Right lobe of liver (tissue), 6 donors: ENCODE measurements at regions not wholly inside any gene's neighbourhood (a gene's known extent, or its start where the extent isn't known, plus 50 kb on each side); places are given as distances from the start of the nearest gene placed in this dataset.
"Not testable (repeated sequence)": the region's sequence is repeated elsewhere in the genome, so short reads cannot be mapped to it uniquely, and the experiment has no call there.

Experiments
- ATAC-seq, 4 donors: fragments of 200-7000 bp; cut with Tn5 transposase; one replicate each; pipeline ENCODE4 v1.9.1; 2020; ENCODE audit warnings: mild to moderate bottlenecking in 4 of 4, moderate library complexity in 4 of 4
- DNase-seq, 3 donors: peaks; one replicate each; pipeline ENCODE4 v3.0.0-alpha.2; 2020
- H3K27ac ChIP-seq, 3 donors: fragments of 200-600 bp; one replicate each; pipeline ENCODE4 v1.8.0; 2022
- H3K27me3 ChIP-seq, 2 donors: fragments of 200-600 bp; one replicate each; pipeline ENCODE4 v1.8.0; 2022
- H3K36me3 ChIP-seq, 4 donors: fragments of 200-600 bp; sonication (generic) in 1 of 4; one replicate each; pipeline versions ENCODE4 v1.5.1 to v1.8.0; 2017 to 2022; ENCODE audit warnings: control low read depth in 1 of 4
- H3K4me1 ChIP-seq, 4 donors: fragments of 200-600 bp; sonication (generic) in 1 of 4; one replicate each; pipeline versions ENCODE4 v1.5.1 to v1.8.0; 2017 to 2022; ENCODE audit warnings: control low read depth in 1 of 4
- H3K4me3 ChIP-seq, 3 donors: fragments of 200-600 bp; one replicate each; pipeline ENCODE4 v1.8.0; 2022
- H3K9me3 ChIP-seq, 4 donors: fragments of 200-600 bp; sonication (generic) in 1 of 4; one replicate each; pipeline versions ENCODE4 v1.5.1 to v1.8.0; 2017 to 2022; ENCODE audit warnings: control low read depth in 1 of 4
- CTCF ChIP-seq, 4 donors: fragments of 200-600 bp in 3 of 4; fragments of 450-650 bp in 1 of 4; IDR thresholded peaks; one replicate each; pipeline versions ENCODE4 v1.5.1 to v1.8.0; 2016 to 2022; ENCODE audit warnings: antibody characterized with exemption in 4 of 4, mild to moderate bottlenecking in 2 of 4
- POLR2A ChIP-seq: fragments of 450-650 bp; IDR thresholded peaks from one replicate; pipeline ENCODE4 v1.6.1; 2017; ENCODE audit warnings: antibody characterized with exemption, mild to moderate bottlenecking
- WGBS: methylation state at CpG from one replicate; pipeline ENCODE4 v1.1.6; 2018; ENCODE audit warnings: low coverage, low lambda C conversion rate; ENCODE audit not compliant: insufficient coverage; ENCODE audit errors: missing lambda C conversion rate; 5-methylcytosine and 5-hydroxymethylcytosine counted together
- intact Hi-C, 2 donors: fragments of 100-400 bp; cut with DNase I; formaldehyde crosslinking; loops; one replicate each; pipeline versions ENCODE4 v1.11.2 to v1.14.1; 2022
- donor health status: DM: no; HTN: yes; CAD: no.
- donor health status: DM: no; HTN: no; CAD: no.
- donor health status: DM: no; HTN: no; CAD: no.
- donor health status: DM: no; HTN: yes; CAD: no.
- donor health status: DM: no; HTN: yes; CAD: no.

GRCh38 chr10:131363416-131363815 lies 51.9 kb upstream of the TCERG1L start:
- no peak for DNase-seq
- intact Hi-C loops, result no loop called here
- no peak for ATAC-seq

GRCh38 chr10:131371571-131371970 lies 60.0 kb upstream of the TCERG1L start:
- no peak for DNase-seq
- Histone ChIP-seq H3K36me3 (no peaks in the 10 kb centered on the region), H3K4me1 (no peaks in the 10 kb centered on the region), H3K4me3 (no peak overlapping the region), H3K9me3 (no peaks in the 10 kb centered on the region), H3K27ac (no peak overlapping the region), H3K27me3 (no peaks in the 10 kb centered on the region)
- no peak for ATAC-seq
- 24% methylated on average over 3 of the region's 8 CpGs for WGBS
- TF ChIP-seq CTCF (IDR thresholded peaks at IDR 0.05), result no peak
- no peak for TF ChIP-seq POLR2A
- intact Hi-C loops, result no loop called here

More at GRCh38 chr10:131363416-131363815, 51.9 kb upstream of the TCERG1L start:
- Histone ChIP-seq H3K36me3 (no peaks in the 10 kb centered on the region), H3K27me3 (no peaks in the 10 kb centered on the region), H3K9me3 (no peaks in the 10 kb centered on the region), H3K4me1 (no peaks in the 10 kb centered on the region), H3K4me3 (no peak overlapping the region), H3K27ac (no peak overlapping the region)
- WGBS, result 30% methylated on average over 2 of the region's 2 CpGs
- TF ChIP-seq POLR2A, result no peak
- TF ChIP-seq CTCF (IDR thresholded peaks at IDR 0.05), result no peak

- no peaks in the 10 kb centered on the region for H3K27me3 ChIP-seq
- DNase-seq (no peak), ATAC-seq (peak in 1 of 4 donors; percentile 17)
- no peak overlapping the region for H3K27ac ChIP-seq
- intact Hi-C loops, result no loop called here
- H3K4me3 ChIP-seq, result no peak overlapping the region
- H3K4me1 ChIP-seq, result no peaks in the 10 kb centered on the region
- WGBS, result 40% methylated on average over 3 of the region's 13 CpGs
- no peak for TF ChIP-seq CTCF (IDR thresholded peaks at IDR 0.05)
- no peak for TF ChIP-seq POLR2A
- no peaks in the 10 kb centered on the region for H3K36me3 ChIP-seq
- no peaks in the 10 kb centered on the region for H3K9me3 ChIP-seq
Observed at GRCh38 chr10:131381576-131381975, 70.1 kb upstream of the TCERG1L start.

- 55% methylated on average over 9 of the region's 9 CpGs for WGBS
- H3K27me3 ChIP-seq, H3K4me3 ChIP-seq, ATAC-seq, H3K4me1 ChIP-seq, H3K9me3 ChIP-seq, H3K36me3 ChIP-seq, DNase-seq, H3K27ac ChIP-seq, intact Hi-C loops: not testable (repeated sequence)
Observed at GRCh38 chr10:131385161-131385872, 73.8 kb upstream of the TCERG1L start.

- Histone ChIP-seq H3K9me3 (no peaks in the 10 kb centered on the region), H3K27me3 (no peaks in the 10 kb centered on the region), H3K4me1 (no peaks in the 10 kb centered on the region), H3K36me3 (no peaks in the 10 kb centered on the region), H3K4me3 (no peak overlapping the region), H3K27ac (no peak overlapping the region)
- no peak for DNase-seq
- TF ChIP-seq POLR2A, result no peak
- TF ChIP-seq CTCF (IDR thresholded peaks at IDR 0.05), result no peak
- intact Hi-C loops, result no loop called here
- no peak for ATAC-seq
- 43% methylated on average over 6 of the region's 11 CpGs for WGBS
Observed at GRCh38 chr10:131387018-131387529, 75.6 kb upstream of the TCERG1L start.
